ENCODE measurements at regions not wholly inside any gene's neighbourhood (a gene's known extent, or its start where the extent isn't known, plus 50 kb on each side); places are given as distances from the start of the nearest gene placed in this dataset.

DNA sequence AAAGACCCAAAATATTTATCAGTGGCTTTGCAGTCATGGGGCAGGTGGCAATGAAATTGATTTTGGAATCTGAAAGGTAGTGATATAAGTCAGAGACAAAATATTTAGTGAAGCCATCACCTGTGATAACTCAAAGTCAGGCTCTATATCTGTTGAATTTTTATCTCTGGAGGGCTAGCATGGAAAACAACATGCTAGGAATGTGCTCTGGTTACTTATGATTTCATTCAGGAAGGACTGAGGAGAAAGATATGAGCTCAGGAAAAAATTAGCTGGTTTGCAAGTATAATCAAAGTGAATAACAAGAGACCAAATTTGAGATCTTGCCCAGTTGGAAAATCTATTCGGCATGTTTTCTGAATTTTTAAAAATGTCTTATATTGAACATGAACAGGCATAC, 364.6 kb upstream of the LRRC7 start:
- Histone ChIP-seq H3K4me3 (ENCODE audit: insufficient read depth, low read depth, low read length) (no peak overlapping the region), H3K36me3 (replicated peaks; ENCODE audit: control insufficient read depth, insufficient read depth, low read length) (no peaks in the 10 kb centered on the region)
- no peak for DNase-seq

DNA sequence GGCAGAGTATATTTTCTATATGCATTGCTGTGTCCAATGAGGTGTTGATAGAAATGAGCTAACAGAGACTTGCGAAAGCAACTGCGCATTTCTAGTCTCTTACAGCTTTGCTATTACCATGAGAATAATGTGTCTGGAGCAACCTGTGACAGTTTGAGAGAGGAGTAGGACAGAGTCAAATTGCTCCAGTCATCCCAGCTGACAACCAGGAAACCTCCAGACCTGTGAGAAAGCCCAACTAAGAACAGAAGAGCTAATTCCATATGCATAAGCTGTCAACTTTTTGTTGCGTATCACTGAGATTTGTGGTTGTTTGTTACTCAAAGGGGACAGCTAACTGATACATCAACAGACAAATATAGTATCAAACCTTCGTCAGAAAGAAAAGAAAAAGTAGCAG, 354.1 kb upstream of the LRRC7 start:
- H3K36me3 ChIP-seq (replicated peaks; ENCODE audit: control insufficient read depth, insufficient read depth, low read length): no peaks in the 10 kb centered on the region
- no peak overlapping the region for H3K4me3 ChIP-seq (ENCODE audit: insufficient read depth, low read depth, low read length)
- no peaks in the 10 kb centered on the region for H3K27me3 ChIP-seq (ENCODE audit: control insufficient read depth, insufficient read depth, low read length)
- peak; percentile 7 for DNase-seq

More for the DNA sequence above, 364.6 kb upstream of the LRRC7 start:
- no peaks in the 10 kb centered on the region for H3K27me3 ChIP-seq (ENCODE audit: control insufficient read depth, insufficient read depth, low read length)

DNA sequence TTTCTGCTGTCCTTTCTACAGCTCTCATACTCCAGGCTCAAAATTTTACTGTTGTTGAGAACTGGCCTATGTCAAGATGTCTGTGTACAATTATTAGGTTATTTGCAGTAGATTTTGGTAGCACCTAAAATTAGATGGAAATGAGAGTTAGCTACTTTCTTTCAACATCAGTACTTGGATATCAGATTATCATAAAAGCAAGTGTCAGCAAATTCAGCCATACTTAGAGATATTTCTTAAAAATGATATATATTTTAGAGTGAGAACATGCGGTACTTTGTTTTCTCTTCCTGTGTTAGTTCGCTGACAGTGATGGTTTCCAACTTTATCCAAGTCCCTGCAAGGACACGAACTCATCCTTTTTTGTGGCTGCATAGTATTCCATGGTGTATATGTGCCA, 351.8 kb upstream of the LRRC7 start:
- Histone ChIP-seq H3K36me3 (replicated peaks; ENCODE audit: control insufficient read depth, insufficient read depth, low read length) (no peaks in the 10 kb centered on the region), H3K4me3 (ENCODE audit: insufficient read depth, low read depth, low read length) (no peak overlapping the region), H3K27me3 (ENCODE audit: control insufficient read depth, insufficient read depth, low read length) (no peaks in the 10 kb centered on the region)
- DNase-seq: no peak

DNA sequence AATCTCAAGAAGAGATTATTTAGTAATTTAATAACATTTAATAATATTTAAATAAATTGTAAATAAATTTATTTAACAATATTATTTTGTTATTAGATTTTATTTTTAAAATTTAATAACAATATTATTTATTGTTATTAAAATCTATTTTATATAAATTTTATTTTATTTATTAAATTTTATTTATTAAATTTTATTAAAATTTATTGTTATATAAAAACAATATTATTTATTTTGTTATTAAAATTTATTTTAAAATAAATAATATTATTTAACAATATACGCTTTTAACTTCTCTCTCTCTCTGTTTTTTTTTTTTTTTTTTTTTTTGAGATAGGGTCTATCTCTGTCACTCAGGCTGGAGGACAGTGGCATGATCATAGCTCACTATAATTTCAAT, 347.1 kb upstream of the LRRC7 start:
- Histone ChIP-seq H3K4me3 (ENCODE audit: insufficient read depth, low read depth, low read length) (no peak overlapping the region), H3K36me3 (replicated peaks; ENCODE audit: control insufficient read depth, insufficient read depth, low read length) (no peaks in the 10 kb centered on the region), H3K27me3 (ENCODE audit: control insufficient read depth, insufficient read depth, low read length) (no peaks in the 10 kb centered on the region; the same call in 1 of the 2 replicates)
- DNase-seq: no peak

DNA sequence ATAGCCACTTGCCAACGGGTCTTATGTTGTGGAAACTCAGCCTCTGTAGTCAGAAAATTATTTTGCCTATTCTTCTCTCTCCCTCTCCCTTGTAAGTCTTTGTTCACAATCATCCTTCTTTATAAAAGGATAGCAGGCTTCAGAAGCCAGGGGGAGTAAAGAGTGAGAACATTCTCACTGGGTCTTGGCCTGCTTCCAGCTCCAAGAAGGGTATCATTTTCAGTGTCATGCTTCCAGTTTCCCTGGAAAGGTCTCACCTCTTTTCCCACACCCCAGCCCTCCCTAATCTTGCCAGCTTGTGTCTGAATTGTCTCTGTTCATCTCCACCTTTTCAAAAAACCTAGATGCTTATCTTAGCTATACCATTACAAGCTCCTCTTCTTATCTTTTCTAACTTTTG, 346.2 kb upstream of the LRRC7 start:
- no peak for DNase-seq
- Histone ChIP-seq H3K4me3 (ENCODE audit: insufficient read depth, low read depth, low read length) (no peak overlapping the region), H3K36me3 (replicated peaks; ENCODE audit: control insufficient read depth, insufficient read depth, low read length) (no peaks in the 10 kb centered on the region), H3K27me3 (ENCODE audit: control insufficient read depth, insufficient read depth, low read length) (no peaks in the 10 kb centered on the region; the same call in 1 of the 2 replicates)

DNA sequence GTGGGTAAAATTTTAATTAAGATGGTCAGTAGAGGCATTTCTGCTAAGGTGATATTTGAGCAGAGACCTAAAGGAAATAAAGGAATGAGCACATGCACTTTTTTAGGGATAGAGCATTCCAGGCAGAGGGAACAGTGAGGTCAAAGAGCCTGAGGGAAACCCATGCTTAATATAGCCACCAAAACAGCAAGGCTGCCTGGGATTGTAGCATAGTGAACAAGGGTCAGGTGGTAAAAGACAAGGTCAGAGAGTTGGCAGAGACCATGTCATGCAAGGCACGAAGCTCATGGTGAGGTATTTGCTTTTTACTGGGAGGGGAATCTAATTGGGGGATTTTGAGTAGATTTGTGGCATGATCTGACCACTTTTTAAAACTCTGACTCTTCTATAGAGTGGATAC, 344.6 kb upstream of the LRRC7 start:
- H3K36me3 ChIP-seq (replicated peaks; ENCODE audit: control insufficient read depth, insufficient read depth, low read length): no peaks in the 10 kb centered on the region
- H3K4me3 ChIP-seq (ENCODE audit: insufficient read depth, low read depth, low read length): no peak overlapping the region
- no peak for DNase-seq
- H3K27me3 ChIP-seq (ENCODE audit: control insufficient read depth, insufficient read depth, low read length): no peaks in the 10 kb centered on the region; the same call in 1 of the 2 replicates

DNA sequence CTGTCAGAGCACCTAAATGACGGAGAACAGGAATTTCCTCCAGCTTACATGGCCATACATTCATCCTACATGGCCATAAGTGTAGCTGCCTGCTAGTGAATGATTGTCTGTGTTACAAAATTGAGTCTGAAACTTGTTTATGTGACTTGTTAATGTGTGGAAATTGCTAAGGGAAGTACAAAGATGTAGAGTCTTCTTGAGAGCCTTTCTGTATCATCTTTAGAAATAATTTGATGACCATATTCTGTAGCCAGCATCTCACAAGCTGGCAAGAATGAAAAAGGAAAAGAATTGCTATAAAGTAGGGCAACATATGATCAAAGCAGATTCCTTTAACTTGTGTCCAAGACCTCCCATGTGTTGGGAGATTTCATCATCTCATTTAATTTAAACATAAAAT, 339.2 kb upstream of the LRRC7 start:
- Histone ChIP-seq H3K27me3 (ENCODE audit: control insufficient read depth, insufficient read depth, low read length) (no peaks in the 10 kb centered on the region; the same call in 1 of the 2 replicates), H3K4me3 (ENCODE audit: insufficient read depth, low read depth, low read length) (no peak overlapping the region), H3K36me3 (replicated peaks; ENCODE audit: control insufficient read depth, insufficient read depth, low read length) (no peaks in the 10 kb centered on the region)
- DNase-seq: no peak

DNA sequence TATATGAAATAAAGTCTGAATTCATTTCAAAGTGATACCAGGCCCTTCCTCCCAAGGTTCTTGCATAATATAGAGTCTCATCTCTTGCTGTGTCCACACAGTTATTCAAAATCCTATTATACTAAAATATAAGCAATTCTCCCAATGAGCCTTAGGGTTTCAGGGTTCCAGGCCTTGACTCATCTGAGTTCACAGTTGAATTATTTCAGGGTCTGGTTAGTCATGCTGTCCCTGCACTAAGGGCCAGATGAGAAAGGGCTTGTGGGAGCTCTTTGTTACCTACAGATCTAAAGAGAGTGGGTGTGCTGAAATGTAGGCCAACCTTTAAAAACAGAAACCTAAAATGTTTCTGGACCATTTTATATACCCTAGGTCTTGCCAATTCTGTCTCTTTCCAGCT, 337.5 kb upstream of the LRRC7 start:
- no peaks in the 10 kb centered on the region for H3K27me3 ChIP-seq (ENCODE audit: control insufficient read depth, insufficient read depth, low read length)
- no peaks in the 10 kb centered on the region for H3K36me3 ChIP-seq (replicated peaks; ENCODE audit: control insufficient read depth, insufficient read depth, low read length)
- H3K4me3 ChIP-seq (ENCODE audit: insufficient read depth, low read depth, low read length): no peak overlapping the region
- DNase-seq: no peak

DNA sequence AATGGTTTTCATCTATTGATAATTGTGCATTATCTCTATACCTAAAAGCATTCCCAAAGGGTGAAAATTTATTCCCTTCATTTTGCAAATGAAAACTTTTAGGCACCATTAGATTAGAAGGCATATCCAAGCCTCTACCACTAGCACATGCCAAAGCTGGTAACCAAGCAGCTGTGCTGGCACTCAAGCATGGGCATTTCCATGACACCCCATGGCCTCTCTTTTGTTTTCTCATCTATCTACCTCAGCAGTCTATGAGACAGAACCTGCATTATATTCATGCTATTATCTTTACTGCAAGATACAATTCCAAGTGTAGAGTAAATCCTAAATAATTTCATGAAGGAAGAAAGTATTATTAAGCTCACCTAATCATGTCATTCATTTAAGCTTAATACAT, 334.3 kb upstream of the LRRC7 start:
- no peaks in the 10 kb centered on the region for H3K36me3 ChIP-seq (replicated peaks; ENCODE audit: control insufficient read depth, insufficient read depth, low read length)
- DNase-seq: no peak
- H3K27me3 ChIP-seq (ENCODE audit: control insufficient read depth, insufficient read depth, low read length): no peaks in the 10 kb centered on the region
- no peak overlapping the region for H3K4me3 ChIP-seq (ENCODE audit: insufficient read depth, low read depth, low read length)

DNA sequence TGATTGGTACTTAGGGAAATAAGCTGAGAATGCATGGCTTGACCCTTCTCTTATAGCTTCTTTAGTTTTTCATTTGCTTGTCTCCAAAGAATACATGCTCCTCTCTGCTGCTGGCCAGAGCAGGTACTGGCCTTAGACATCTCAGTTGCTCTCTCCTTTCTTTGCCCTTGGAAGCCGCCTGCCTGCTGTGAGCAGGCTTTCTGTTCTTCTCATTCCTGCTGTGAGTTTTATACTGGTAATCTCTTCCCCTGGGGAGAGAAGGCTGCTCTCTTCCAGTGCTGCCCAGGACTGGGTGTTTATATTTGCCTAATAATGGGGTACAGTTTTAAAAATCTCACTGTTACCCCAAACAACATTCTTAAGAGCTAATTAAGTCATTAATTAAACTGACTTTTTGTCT, 323.5 kb upstream of the LRRC7 start:
- Histone ChIP-seq H3K36me3 (replicated peaks; ENCODE audit: control insufficient read depth, insufficient read depth, low read length) (no peaks in the 10 kb centered on the region), H3K27me3 (ENCODE audit: control insufficient read depth, insufficient read depth, low read length) (no peaks in the 10 kb centered on the region), H3K4me3 (ENCODE audit: insufficient read depth, low read depth, low read length) (no peak overlapping the region)
- peak; percentile 54 for DNase-seq

DNA sequence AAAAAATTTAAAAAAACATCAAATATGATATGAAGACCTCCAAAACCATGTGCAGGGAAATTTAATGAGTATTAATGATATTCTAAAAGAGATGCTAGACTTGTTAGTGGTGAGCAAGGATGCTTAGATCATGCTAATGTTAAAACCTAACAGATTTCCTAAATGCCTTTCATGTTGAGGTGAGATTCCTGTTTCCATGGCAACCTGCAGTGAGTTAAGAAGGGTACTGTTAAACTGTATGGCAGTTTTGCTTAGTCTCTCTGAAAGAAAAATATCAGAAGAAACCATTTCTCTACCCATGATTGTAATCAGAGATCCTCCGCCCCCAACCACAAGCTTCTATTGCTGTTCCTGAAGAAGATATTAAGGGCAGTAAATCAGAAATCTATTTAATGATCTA, 321.6 kb upstream of the LRRC7 start:
- DNase-seq: peak; percentile 14
- H3K27me3 ChIP-seq (ENCODE audit: control insufficient read depth, insufficient read depth, low read length): no peaks in the 10 kb centered on the region
- no peaks in the 10 kb centered on the region for H3K36me3 ChIP-seq (replicated peaks; ENCODE audit: control insufficient read depth, insufficient read depth, low read length)
- H3K4me3 ChIP-seq (ENCODE audit: insufficient read depth, low read depth, low read length): no peak overlapping the region

DNA sequence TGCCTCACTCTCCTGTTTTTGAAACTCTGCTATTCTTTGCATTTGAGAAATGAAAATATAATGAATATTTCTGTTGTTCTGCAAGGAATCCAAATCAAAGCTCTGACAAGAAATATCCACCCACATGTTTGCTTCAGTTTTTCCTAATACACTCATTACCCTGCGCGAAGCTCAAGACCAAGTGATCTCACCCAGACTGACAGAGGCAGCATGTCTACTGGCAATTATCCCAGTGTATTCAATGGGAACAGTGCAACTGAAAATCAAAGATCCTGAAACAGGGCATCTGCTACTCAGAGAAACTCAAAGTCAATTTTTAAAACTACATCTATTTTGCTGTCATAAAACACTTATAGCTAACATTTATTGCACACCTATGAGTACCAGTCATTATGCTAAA, 321.0 kb upstream of the LRRC7 start:
- DNase-seq: no peak
- no peaks in the 10 kb centered on the region for H3K27me3 ChIP-seq (ENCODE audit: control insufficient read depth, insufficient read depth, low read length)
- no peaks in the 10 kb centered on the region for H3K36me3 ChIP-seq (replicated peaks; ENCODE audit: control insufficient read depth, insufficient read depth, low read length)
- H3K4me3 ChIP-seq (ENCODE audit: insufficient read depth, low read depth, low read length): no peak overlapping the region

DNA sequence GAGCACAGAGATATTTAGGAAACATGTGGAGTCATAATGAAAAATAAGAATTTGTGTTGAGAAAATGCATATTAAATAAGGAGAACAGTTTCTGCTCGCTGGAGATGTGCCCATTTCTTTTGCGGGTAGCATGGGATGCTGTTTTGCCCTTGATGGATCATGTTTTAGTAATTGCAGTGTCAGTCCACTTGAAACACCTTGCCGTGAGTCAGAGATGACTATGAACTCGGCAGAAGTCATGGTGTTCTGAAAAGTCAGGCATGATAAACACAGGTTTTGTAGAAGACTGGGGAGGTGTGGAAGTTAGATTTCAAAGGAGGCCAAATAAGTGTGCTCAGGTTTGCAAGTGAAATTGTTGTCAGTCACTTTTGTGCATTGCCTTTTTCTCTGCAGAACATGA, 315.0 kb upstream of the LRRC7 start:
- DNase-seq: no peak
- no peak overlapping the region for H3K4me3 ChIP-seq (ENCODE audit: insufficient read depth, low read depth, low read length)
- H3K36me3 ChIP-seq (replicated peaks; ENCODE audit: control insufficient read depth, insufficient read depth, low read length): no peaks in the 10 kb centered on the region
- no peaks in the 10 kb centered on the region for H3K27me3 ChIP-seq (ENCODE audit: control insufficient read depth, insufficient read depth, low read length)

DNA sequence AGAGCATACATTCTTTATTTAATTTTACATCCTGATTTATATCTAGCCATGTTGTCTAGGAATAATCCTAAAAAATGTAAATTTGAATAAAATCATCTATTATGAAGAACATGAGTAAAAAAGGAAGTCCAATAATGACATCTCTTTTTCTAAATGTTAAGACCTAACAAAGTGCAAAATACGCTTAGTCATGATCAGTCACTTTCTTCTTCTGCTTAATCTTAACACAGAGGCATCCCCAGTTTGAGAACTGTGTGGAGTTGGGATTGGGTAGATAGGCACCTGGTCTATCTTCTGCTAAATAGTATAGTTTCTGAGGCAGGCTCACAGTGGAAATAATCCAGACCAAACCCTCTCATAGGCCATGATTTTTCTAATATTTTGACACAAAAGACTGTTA, 311.7 kb upstream of the LRRC7 start:
- DNase-seq: no peak
- no peaks in the 10 kb centered on the region for H3K36me3 ChIP-seq (replicated peaks; ENCODE audit: control insufficient read depth, insufficient read depth, low read length)

DNA sequence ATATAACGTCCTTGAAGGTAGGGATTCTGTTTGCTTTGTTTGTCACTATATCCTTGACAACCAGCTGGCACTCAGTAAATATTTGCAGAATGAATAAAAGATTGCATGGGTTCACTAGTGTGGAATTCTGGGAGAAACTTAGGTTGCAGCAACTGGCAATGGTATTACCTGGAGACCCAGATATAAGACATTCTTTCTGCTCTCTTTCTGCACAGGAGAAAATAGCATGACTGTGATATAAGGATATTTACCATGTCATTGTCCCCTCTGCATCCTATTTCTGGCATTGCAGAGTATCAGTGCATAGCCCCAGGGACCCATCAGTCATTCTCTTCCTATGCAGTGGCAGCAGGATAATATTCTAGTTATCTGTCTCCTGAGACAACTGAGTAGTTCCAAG, 308.9 kb upstream of the LRRC7 start:
- DNase-seq: no peak
- Histone ChIP-seq H3K36me3 (replicated peaks; ENCODE audit: control insufficient read depth, insufficient read depth, low read length) (no peaks in the 10 kb centered on the region), H3K4me3 (ENCODE audit: insufficient read depth, low read depth, low read length) (no peak overlapping the region), H3K27me3 (ENCODE audit: control insufficient read depth, insufficient read depth, low read length) (no peaks in the 10 kb centered on the region)

More for the DNA sequence above, 311.7 kb upstream of the LRRC7 start:
- no peaks in the 10 kb centered on the region for H3K27me3 ChIP-seq (ENCODE audit: control insufficient read depth, insufficient read depth, low read length)
- H3K4me3 ChIP-seq (ENCODE audit: insufficient read depth, low read depth, low read length): no peak overlapping the region

DNA sequence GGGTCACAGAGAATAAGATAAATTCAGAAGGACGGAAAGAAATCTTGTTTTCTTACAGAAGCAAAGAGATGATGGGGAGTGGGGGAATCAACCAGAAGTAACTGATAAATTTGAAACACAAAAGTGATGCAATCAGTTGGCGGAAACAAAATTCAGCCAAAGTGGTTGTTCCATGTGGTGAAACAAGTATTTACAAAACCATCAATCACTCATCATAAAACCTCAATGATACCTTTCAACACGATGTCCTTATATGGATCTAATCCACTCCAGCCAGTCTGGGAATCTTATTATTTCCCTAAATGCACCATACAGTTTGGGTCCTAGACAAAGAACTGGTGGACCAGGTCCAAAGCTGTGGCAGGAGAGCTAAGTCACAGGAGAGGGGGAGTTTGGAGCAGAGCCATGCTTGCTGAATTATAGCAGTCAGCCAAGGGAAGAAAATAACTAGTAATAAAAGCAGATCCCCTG, 303.8 kb upstream of the LRRC7 start:
- Histone ChIP-seq H3K36me3 (replicated peaks; ENCODE audit: control insufficient read depth, insufficient read depth, low read length) (no peaks in the 10 kb centered on the region), H3K4me3 (ENCODE audit: insufficient read depth, low read depth, low read length) (no peak overlapping the region), H3K27me3 (ENCODE audit: control insufficient read depth, insufficient read depth, low read length) (no peaks in the 10 kb centered on the region)
- no peak for DNase-seq

Data from H7 (cell line).